Glutamatergic neuron (in vitro differentiated cells): ENCODE measurements at regions not wholly inside any gene's neighbourhood (a gene's known extent, or its start where the extent isn't known, plus 50 kb on each side); places are given as distances from the start of the nearest gene placed in this dataset.

ENCODE experiments used
- DNase-seq: peaks from one replicate; pipeline ENCODE4 v3.0.0; 2022
- H3K27ac Mint-ChIP-seq: one replicate; pipeline ENCODE4 v1.8.0; 2020; ENCODE audit warnings: mild to moderate bottlenecking, mixed read lengths, inconsistent platforms; ENCODE audit not compliant: unreplicated experiment
- H3K27me3 Mint-ChIP-seq: one replicate; pipeline ENCODE4 v1.8.0; 2020; ENCODE audit warnings: mild to moderate bottlenecking, moderate library complexity, mixed read lengths, inconsistent platforms; ENCODE audit not compliant: unreplicated experiment
- H3K36me3 Mint-ChIP-seq: one replicate; pipeline ENCODE4 v1.8.0; 2020; ENCODE audit warnings: mild to moderate bottlenecking, mixed read lengths, inconsistent platforms; ENCODE audit not compliant: unreplicated experiment
- H3K4me1 Mint-ChIP-seq: one replicate; pipeline ENCODE4 v1.8.0; 2020; ENCODE audit warnings: mild to moderate bottlenecking, low read depth, mixed read lengths, inconsistent platforms; ENCODE audit not compliant: unreplicated experiment
- H3K4me3 Mint-ChIP-seq: one replicate; pipeline ENCODE4 v1.8.0; 2020; ENCODE audit warnings: mild to moderate bottlenecking, mixed read lengths, inconsistent platforms; ENCODE audit not compliant: unreplicated experiment
- H3K9me3 Mint-ChIP-seq: one replicate; pipeline ENCODE4 v1.8.0; 2020; ENCODE audit warnings: mild to moderate bottlenecking, moderate library complexity, mixed read lengths, inconsistent platforms; ENCODE audit not compliant: unreplicated experiment
- CTCF ChIP-seq: fragments of 200-600 bp; sonication (generic); IDR thresholded peaks from one replicate; pipeline ENCODE4 v1.5.0; 2021; ENCODE audit not compliant: partially characterized antibody, unreplicated experiment

- no peak overlapping the region for H3K4me3 Mint-ChIP-seq
- H3K9me3 Mint-ChIP-seq, result no peaks in the 10 kb centered on the region
- no peak overlapping the region for H3K27ac Mint-ChIP-seq
- DNase-seq, result no peak
- TF ChIP-seq CTCF, result no peak
- H3K27me3 Mint-ChIP-seq, result no peaks in the 10 kb centered on the region
- no peaks in the 10 kb centered on the region for H3K4me1 Mint-ChIP-seq
- no peaks in the 10 kb centered on the region for H3K36me3 Mint-ChIP-seq
Observed at GRCh38 chr5:24232041-24232440, 412.7 kb downstream of the CDH10 start.

GRCh38 chr5:24232929-24233498 is 411.8 kb downstream of the CDH10 start:
- no peaks in the 10 kb centered on the region for H3K27me3 Mint-ChIP-seq
- H3K4me1 Mint-ChIP-seq, result no peaks in the 10 kb centered on the region
- H3K36me3 Mint-ChIP-seq, result no peaks in the 10 kb centered on the region
- no peaks in the 10 kb centered on the region for H3K9me3 Mint-ChIP-seq
- DNase-seq, result no peak
- no peak for TF ChIP-seq CTCF
- no peak overlapping the region for H3K27ac Mint-ChIP-seq
- H3K4me3 Mint-ChIP-seq, result no peak overlapping the region

GRCh38 chr5:24235946-24236345 is 408.8 kb downstream of the CDH10 start:
- Mint-ChIP-seq H3K9me3 (no peaks in the 10 kb centered on the region), H3K4me1 (no peaks in the 10 kb centered on the region), H3K27ac (no peak overlapping the region), H3K4me3 (no peak overlapping the region), H3K36me3 (no peaks in the 10 kb centered on the region), H3K27me3 (no peaks in the 10 kb centered on the region)
- no peak for DNase-seq
- TF ChIP-seq CTCF, result no peak

- H3K9me3 Mint-ChIP-seq, result no peaks in the 10 kb centered on the region
- TF ChIP-seq CTCF, result no peak
- H3K4me3 Mint-ChIP-seq, result no peak overlapping the region
- peaks cover 2% of the 10 kb centered on the region for H3K27me3 Mint-ChIP-seq
- no peak for DNase-seq
- H3K36me3 Mint-ChIP-seq, result no peaks in the 10 kb centered on the region
- H3K4me1 Mint-ChIP-seq, result no peaks in the 10 kb centered on the region
- no peak overlapping the region for H3K27ac Mint-ChIP-seq
Observed at GRCh38 chr5:24245821-24246220, 399.0 kb downstream of the CDH10 start.

GRCh38 chr5:24264547-24264946 is 380.2 kb downstream of the CDH10 start:
- H3K4me1 Mint-ChIP-seq, result no peaks in the 10 kb centered on the region
- peaks cover 2% of the 10 kb centered on the region for H3K9me3 Mint-ChIP-seq
- H3K27me3 Mint-ChIP-seq, result no peaks in the 10 kb centered on the region
- TF ChIP-seq CTCF, result no peak
- H3K36me3 Mint-ChIP-seq, result no peaks in the 10 kb centered on the region
- no peak overlapping the region for H3K27ac Mint-ChIP-seq
- DNase-seq, result no peak
- H3K4me3 Mint-ChIP-seq, result no peak overlapping the region
